Sigmoid colon (tissue), 4 donors: ENCODE measurements at regions not wholly inside any gene's neighbourhood (a gene's known extent, or its start where the extent isn't known, plus 50 kb on each side); places are given as distances from the start of the nearest gene placed in this dataset.

ENCODE experiments used
- CTCF ChIP-seq, 4 experiments: fragments of 450-650 bp in 3 of 4; fragments of 200-600 bp in 1 of 4; IDR thresholded peaks; one replicate each; pipeline ENCODE4 v1.5.1; 2016 to 2019; ENCODE audit warnings: antibody characterized with exemption in 4 of 4, mild to moderate bottlenecking in 3 of 4, moderate library complexity in 2 of 4
- POLR2A ChIP-seq, 2 donors: fragments of 450-650 bp; IDR thresholded peaks; one replicate each; pipeline ENCODE4 v1.6.1; 2016; ENCODE audit warnings: antibody characterized with exemption in 2 of 2, mild to moderate bottlenecking in 2 of 2, moderate library complexity in 2 of 2
- POLR2AphosphoS5 ChIP-seq, 4 donors: sonication (generic); formaldehyde crosslinking; IDR thresholded peaks; one replicate each; pipeline ENCODE4 v1.6.1; 2017; ENCODE audit warnings: antibody characterized with exemption in 4 of 4

- TF ChIP-seq POLR2A (IDR thresholded peaks at IDR 0.05), result no peak
- no peak for TF ChIP-seq CTCF (IDR thresholded peaks at IDR 0.05)
- no peak for TF ChIP-seq POLR2AphosphoS5 (IDR thresholded peaks at IDR 0.05)
Measured at GRCh38 chr5:174231956-174232487, 186.5 kb downstream of the NSG2 start.
